PFSK-1 (cell line): ENCODE measurements at regions not wholly inside any gene's neighbourhood (a gene's known extent, or its start where the extent isn't known, plus 50 kb on each side); places are given as distances from the start of the nearest gene placed in this dataset.

Experiments
- FOXP2 ChIP-seq: optimal IDR thresholded peaks from 2 replicates; pipeline ENCODE3; 2011; ENCODE audit warnings: borderline replicate concordance, control low read depth, inconsistent platforms; ENCODE audit not compliant: insufficient read depth; ENCODE audit errors: extremely low read length, extremely low read depth
- POLR2AphosphoS5 ChIP-seq: IDR thresholded peaks from 2 replicates; pipeline ENCODE4 v1.6.1; 2012; ENCODE audit warnings: low read depth, mild to moderate bottlenecking, control low read depth, low read length, moderate library complexity
- TF ChIP-seq, protein P1 (sequence below), 2 experiments: IDR thresholded peaks; 2 replicates each; pipeline versions ENCODE4 v1.6.1 to v1.8.0; 2011 to 2012; ENCODE audit warnings: low read depth in 2 of 2, low read length in 2 of 2, control low read depth in 1 of 2, inconsistent platforms in 1 of 2, mild to moderate bottlenecking in 1 of 2, moderate library complexity in 1 of 2; ENCODE audit not compliant: insufficient read depth in 1 of 2

DNA sequence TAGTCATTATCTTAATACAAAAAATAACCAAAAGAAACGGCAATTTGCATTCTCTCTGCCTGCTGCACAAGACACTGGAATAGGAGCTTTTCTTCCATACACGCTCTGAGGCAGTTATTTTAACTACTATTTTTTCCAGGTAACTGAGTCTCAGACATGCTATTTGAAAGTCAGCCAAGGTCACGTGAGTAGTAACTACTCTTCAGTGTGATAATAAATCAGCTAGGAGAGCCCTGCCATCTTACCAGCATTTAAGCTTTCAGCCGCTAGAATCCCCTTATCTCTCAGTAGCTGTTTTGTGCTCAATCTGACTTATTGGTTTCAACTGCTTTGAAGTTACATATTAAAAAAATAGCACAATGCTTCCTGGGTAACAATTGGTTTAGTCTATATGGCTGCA lies 84.5 kb downstream of the NRN1 start:
- TF ChIP-seq POLR2AphosphoS5, result no peak
- TF ChIP-seq, protein P1, sequence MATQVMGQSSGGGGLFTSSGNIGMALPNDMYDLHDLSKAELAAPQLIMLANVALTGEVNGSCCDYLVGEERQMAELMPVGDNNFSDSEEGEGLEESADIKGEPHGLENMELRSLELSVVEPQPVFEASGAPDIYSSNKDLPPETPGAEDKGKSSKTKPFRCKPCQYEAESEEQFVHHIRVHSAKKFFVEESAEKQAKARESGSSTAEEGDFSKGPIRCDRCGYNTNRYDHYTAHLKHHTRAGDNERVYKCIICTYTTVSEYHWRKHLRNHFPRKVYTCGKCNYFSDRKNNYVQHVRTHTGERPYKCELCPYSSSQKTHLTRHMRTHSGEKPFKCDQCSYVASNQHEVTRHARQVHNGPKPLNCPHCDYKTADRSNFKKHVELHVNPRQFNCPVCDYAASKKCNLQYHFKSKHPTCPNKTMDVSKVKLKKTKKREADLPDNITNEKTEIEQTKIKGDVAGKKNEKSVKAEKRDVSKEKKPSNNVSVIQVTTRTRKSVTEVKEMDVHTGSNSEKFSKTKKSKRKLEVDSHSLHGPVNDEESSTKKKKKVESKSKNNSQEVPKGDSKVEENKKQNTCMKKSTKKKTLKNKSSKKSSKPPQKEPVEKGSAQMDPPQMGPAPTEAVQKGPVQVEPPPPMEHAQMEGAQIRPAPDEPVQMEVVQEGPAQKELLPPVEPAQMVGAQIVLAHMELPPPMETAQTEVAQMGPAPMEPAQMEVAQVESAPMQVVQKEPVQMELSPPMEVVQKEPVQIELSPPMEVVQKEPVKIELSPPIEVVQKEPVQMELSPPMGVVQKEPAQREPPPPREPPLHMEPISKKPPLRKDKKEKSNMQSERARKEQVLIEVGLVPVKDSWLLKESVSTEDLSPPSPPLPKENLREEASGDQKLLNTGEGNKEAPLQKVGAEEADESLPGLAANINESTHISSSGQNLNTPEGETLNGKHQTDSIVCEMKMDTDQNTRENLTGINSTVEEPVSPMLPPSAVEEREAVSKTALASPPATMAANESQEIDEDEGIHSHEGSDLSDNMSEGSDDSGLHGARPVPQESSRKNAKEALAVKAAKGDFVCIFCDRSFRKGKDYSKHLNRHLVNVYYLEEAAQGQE (IDR thresholded peaks at IDR 0.05; ENCODE audit: insufficient read depth in 1 of 2, low read depth in 2 of 2, low read length in 2 of 2), result no peak
- TF ChIP-seq FOXP2, result no peak
